ENCODE measurements at regions not wholly inside any gene's neighbourhood (a gene's known extent, or its start where the extent isn't known, plus 50 kb on each side); places are given as distances from the start of the nearest gene placed in this dataset.

- no peak overlapping the region for H3K27ac ChIP-seq
- no peak for TF ChIP-seq POLR2A (IDR thresholded peaks at IDR 0.05)
- TF ChIP-seq, protein P1, sequence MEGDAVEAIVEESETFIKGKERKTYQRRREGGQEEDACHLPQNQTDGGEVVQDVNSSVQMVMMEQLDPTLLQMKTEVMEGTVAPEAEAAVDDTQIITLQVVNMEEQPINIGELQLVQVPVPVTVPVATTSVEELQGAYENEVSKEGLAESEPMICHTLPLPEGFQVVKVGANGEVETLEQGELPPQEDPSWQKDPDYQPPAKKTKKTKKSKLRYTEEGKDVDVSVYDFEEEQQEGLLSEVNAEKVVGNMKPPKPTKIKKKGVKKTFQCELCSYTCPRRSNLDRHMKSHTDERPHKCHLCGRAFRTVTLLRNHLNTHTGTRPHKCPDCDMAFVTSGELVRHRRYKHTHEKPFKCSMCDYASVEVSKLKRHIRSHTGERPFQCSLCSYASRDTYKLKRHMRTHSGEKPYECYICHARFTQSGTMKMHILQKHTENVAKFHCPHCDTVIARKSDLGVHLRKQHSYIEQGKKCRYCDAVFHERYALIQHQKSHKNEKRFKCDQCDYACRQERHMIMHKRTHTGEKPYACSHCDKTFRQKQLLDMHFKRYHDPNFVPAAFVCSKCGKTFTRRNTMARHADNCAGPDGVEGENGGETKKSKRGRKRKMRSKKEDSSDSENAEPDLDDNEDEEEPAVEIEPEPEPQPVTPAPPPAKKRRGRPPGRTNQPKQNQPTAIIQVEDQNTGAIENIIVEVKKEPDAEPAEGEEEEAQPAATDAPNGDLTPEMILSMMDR (IDR thresholded peaks at IDR 0.05), result no peak
- H3K27me3 ChIP-seq, result no peaks in the 10 kb centered on the region
- DNase-seq, result no peak
- no peak overlapping the region for H3K4me3 ChIP-seq
- no peaks in the 10 kb centered on the region for H3K36me3 ChIP-seq
- intact Hi-C loops (cut with DNase I; ENCODE audit: low total_unique reads), result no loop called here
- H3K9me3 ChIP-seq, result no peaks in the 10 kb centered on the region
- no peaks in the 10 kb centered on the region for H3K4me1 ChIP-seq
Measured at GRCh38 chr9:26565118-26565517, 327.5 kb downstream of the CAAP1 start.

- DNase-seq, result no peak
- no peak overlapping the region for H3K27ac ChIP-seq
- H3K4me1 ChIP-seq, result no peaks in the 10 kb centered on the region
- H3K36me3 ChIP-seq, result no peaks in the 10 kb centered on the region
- no peaks in the 10 kb centered on the region for H3K27me3 ChIP-seq
- TF ChIP-seq, protein P1 (IDR thresholded peaks at IDR 0.05), result no peak
- TF ChIP-seq POLR2A (IDR thresholded peaks at IDR 0.05), result no peak
- intact Hi-C loops (cut with DNase I; ENCODE audit: low total_unique reads), result no loop called here
- no peaks in the 10 kb centered on the region for H3K9me3 ChIP-seq
- H3K4me3 ChIP-seq, result no peak overlapping the region
Measured at GRCh38 chr9:26562338-26562737, 330.3 kb downstream of the CAAP1 start.

- DNase-seq, result no peak
- TF ChIP-seq, protein P1 (IDR thresholded peaks at IDR 0.05), result no peak
- TF ChIP-seq POLR2A (IDR thresholded peaks at IDR 0.05), result no peak
- H3K27me3 ChIP-seq, result no peaks in the 10 kb centered on the region
- no peaks in the 10 kb centered on the region for H3K36me3 ChIP-seq
- H3K9me3 ChIP-seq, result no peaks in the 10 kb centered on the region
- no peak overlapping the region for H3K27ac ChIP-seq
- no peaks in the 10 kb centered on the region for H3K4me1 ChIP-seq
- H3K4me3 ChIP-seq, result no peak overlapping the region
- intact Hi-C loops (cut with DNase I; ENCODE audit: low total_unique reads), result no loop called here
Measured at GRCh38 chr9:26561928-26562327, 330.7 kb downstream of the CAAP1 start.

DNA sequence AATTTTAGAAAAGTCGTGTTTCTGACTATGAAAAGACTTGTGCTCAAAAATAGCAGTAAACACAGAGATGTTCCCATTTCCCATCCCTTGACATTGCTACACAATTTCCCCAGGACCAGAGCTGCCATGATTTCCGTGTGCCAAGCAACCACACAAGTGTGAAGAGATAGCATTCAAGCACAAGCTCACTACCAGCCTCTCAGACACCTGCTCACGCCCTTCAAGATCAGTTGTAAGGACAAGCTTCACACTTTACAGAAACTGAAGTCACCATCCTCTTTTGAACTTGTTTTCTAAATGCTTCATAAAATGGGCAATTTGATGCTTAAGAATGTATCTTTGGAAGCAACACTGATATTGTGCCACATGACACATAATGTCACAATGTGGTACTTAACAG lies 333.1 kb downstream of the CAAP1 start:
- no peaks in the 10 kb centered on the region for H3K4me1 ChIP-seq
- H3K9me3 ChIP-seq, result no peaks in the 10 kb centered on the region
- no peak overlapping the region for H3K4me3 ChIP-seq
- no peaks in the 10 kb centered on the region for H3K27me3 ChIP-seq
- no peak overlapping the region for H3K27ac ChIP-seq
- TF ChIP-seq POLR2A (IDR thresholded peaks at IDR 0.05), result no peak
- TF ChIP-seq, protein P1 (IDR thresholded peaks at IDR 0.05), result no peak
- intact Hi-C loops (cut with DNase I; ENCODE audit: low total_unique reads), result no loop called here
- H3K36me3 ChIP-seq, result no peaks in the 10 kb centered on the region
- DNase-seq, result no peak

DNA sequence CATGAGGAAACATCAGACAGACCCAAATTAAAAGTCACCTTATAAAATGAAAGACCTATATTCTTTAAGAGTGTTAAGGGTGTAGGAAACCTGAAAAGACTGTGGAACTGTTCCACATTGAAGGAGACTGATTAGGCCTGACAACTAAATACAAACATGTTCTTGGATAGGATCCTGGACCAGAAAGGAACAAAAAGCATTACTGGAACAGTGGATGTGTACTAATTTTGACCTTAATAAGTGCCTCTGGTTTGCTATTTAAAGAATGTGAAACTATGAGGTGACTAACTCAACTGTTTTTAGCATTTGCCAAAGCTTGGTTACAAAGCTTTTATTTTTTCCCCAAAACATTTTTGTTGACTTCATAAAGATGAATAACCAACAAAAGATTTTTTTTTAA lies 340.6 kb downstream of the CAAP1 start:
- Histone ChIP-seq H3K36me3 (no peaks in the 10 kb centered on the region), H3K9me3 (no peaks in the 10 kb centered on the region), H3K27me3 (no peaks in the 10 kb centered on the region), H3K4me3 (no peak overlapping the region), H3K4me1 (no peaks in the 10 kb centered on the region), H3K27ac (no peak overlapping the region)
- TF ChIP-seq POLR2A (IDR thresholded peaks at IDR 0.05), result no peak
- TF ChIP-seq, protein P1 (IDR thresholded peaks at IDR 0.05), result no peak
- no peak for DNase-seq
- intact Hi-C loops (cut with DNase I; ENCODE audit: low total_unique reads), result no loop called here
